HFFc6 (cell line): ENCODE measurements at regions not wholly inside any gene's neighbourhood (a gene's known extent, or its start where the extent isn't known, plus 50 kb on each side); places are given as distances from the start of the nearest gene placed in this dataset.

Experiments used
- DNase-seq: peaks from one replicate; pipeline ENCODE4 v3.0.0-alpha.2; 2018
- H3K27ac Mint-ChIP-seq: 2 replicates; pipeline ENCODE4 v1.8.0; 2020; ENCODE audit warnings: mild to moderate bottlenecking, mixed read lengths
- H3K27me3 Mint-ChIP-seq: 2 replicates; pipeline ENCODE4 v1.8.0; 2021; ENCODE audit warnings: mild to moderate bottlenecking, moderate library complexity, mixed read lengths; ENCODE audit not compliant: insufficient read depth
- H3K36me3 Mint-ChIP-seq: 2 replicates; pipeline ENCODE4 v1.8.0; 2021; ENCODE audit warnings: low read depth, mixed read lengths
- H3K4me1 Mint-ChIP-seq: 2 replicates; pipeline ENCODE4 v1.8.0; 2020; ENCODE audit warnings: low read depth, mixed read lengths
- H3K4me3 Mint-ChIP-seq: 2 replicates; pipeline ENCODE4 v1.8.0; 2020; ENCODE audit warnings: mild to moderate bottlenecking, moderate library complexity, mixed read lengths
- H3K9me3 Mint-ChIP-seq: 2 replicates; pipeline ENCODE4 v1.8.0; 2020; ENCODE audit warnings: mild to moderate bottlenecking, mixed read lengths
- TF ChIP-seq, protein P1 (sequence below): fragments of 200-600 bp; sonication (generic); IDR thresholded peaks from 2 replicates; pipeline ENCODE4 v1.5.0; 2021; ENCODE audit warnings: antibody characterized with exemption, mild to moderate bottlenecking

DNA sequence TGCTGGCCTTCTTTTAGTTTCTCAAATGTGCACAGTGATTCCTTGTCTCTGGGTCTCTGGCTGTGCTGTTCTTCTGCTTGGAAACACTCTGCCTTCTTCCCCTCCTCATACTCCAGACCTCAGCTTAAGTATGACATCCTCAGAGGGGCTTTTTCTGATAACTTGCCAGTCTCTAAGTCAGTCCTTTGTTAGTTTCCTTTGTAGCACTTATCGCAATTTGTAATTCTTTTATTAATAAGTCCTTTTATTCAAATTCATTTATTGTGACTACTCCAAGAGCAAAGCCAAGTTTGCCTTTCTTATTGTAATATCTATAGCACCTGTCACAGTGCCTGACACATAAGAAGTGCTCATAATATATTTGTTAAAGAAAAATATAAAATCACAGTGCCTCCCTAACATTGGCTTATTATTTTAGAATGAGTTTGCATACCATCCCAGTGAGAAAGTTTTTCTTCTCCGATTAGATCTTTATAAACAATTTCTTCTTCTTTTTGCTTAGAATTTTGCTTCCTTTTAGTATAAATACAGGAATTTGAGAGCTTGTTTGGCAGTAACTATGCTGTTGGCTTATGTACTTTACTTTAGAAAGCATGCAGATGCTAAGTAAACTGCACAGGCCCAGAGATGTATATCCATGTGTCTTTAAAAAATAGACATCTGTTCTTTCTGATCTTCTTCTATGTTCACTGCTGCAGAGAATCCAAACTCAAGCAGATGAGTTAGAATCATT lies 198.0 kb downstream of the GAS1 start:
- TF ChIP-seq, protein P1, sequence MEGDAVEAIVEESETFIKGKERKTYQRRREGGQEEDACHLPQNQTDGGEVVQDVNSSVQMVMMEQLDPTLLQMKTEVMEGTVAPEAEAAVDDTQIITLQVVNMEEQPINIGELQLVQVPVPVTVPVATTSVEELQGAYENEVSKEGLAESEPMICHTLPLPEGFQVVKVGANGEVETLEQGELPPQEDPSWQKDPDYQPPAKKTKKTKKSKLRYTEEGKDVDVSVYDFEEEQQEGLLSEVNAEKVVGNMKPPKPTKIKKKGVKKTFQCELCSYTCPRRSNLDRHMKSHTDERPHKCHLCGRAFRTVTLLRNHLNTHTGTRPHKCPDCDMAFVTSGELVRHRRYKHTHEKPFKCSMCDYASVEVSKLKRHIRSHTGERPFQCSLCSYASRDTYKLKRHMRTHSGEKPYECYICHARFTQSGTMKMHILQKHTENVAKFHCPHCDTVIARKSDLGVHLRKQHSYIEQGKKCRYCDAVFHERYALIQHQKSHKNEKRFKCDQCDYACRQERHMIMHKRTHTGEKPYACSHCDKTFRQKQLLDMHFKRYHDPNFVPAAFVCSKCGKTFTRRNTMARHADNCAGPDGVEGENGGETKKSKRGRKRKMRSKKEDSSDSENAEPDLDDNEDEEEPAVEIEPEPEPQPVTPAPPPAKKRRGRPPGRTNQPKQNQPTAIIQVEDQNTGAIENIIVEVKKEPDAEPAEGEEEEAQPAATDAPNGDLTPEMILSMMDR: no peak
- no peaks in the 10 kb centered on the region for H3K36me3 Mint-ChIP-seq
- H3K9me3 Mint-ChIP-seq: no peaks in the 10 kb centered on the region
- H3K27me3 Mint-ChIP-seq: peaks cover 4% of the 10 kb centered on the region
- peak overlapping the region; percentile 38 for H3K27ac Mint-ChIP-seq
- no peak overlapping the region for H3K4me3 Mint-ChIP-seq
- peak; percentile 20 for DNase-seq
- peaks cover 32% of the 10 kb centered on the region for H3K4me1 Mint-ChIP-seq

DNA sequence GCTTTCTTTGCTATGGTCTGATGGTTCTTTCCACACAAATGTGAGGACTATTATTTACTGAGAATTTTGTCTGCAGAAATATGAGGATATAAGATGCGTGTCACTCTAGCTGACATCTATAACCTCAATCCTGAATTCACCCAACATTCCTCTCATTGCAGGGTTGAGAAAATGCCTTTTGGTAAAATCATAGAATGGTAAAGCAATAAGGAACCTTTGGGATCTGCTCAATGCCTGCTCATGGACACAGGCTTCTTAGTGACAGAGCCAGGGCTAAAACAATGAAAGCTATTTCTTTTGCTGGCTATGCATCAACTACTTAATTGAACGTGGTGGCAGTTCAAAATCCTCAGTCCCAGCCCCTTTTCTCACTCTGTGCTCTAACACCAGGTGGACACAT lies 199.6 kb downstream of the GAS1 start:
- no peak for DNase-seq
- no peaks in the 10 kb centered on the region for H3K36me3 Mint-ChIP-seq
- TF ChIP-seq, protein P1: no peak
- H3K4me3 Mint-ChIP-seq: no peak overlapping the region
- no peak overlapping the region for H3K27ac Mint-ChIP-seq
- H3K9me3 Mint-ChIP-seq: no peaks in the 10 kb centered on the region
- peaks cover 26% of the 10 kb centered on the region for H3K4me1 Mint-ChIP-seq
- H3K27me3 Mint-ChIP-seq: peaks cover 4% of the 10 kb centered on the region

DNA sequence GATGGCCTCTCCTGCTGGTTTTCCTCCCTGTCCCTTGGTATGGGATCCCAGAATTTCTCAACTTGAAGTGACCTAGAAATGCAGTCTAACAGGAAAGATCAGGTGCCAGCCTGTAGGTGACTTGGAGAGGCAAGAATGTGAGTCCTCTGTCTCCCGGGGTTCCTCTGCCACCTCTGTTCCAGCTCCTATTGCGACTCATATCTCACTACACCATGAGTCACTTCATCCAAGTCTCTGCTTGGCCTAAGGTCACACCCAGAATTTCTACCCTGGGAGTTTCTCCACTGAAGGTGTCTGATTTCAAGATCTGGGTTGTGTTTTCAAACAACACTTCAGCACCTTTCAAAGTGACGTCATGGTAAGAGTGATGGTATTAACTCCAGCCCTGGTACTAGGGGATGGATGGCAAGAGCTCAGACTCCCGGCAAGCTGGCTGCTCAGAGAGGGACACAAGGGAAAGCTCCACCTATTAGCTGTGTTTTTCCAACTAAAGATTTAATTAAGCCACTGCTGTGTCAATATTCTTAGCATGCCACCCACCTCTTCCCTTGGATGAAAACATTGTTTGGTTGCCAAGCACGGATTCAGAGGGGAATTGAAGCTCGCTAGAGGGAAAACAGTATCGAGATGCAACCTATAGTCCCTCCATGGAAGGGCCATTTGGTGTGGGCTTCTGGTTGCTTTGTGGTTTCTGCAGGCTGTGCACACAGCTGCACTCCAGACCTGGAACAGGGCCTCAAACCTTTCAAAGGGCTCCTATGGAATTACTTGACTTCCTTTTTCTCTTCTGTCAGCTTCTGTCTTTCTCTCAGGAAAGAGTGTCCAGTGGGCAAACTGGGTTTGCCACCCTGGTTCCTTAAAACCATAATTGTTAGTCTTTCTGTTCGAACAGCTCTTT lies 205.7 kb downstream of the GAS1 start:
- TF ChIP-seq, protein P1: no peak
- Mint-ChIP-seq H3K27ac (no peak overlapping the region), H3K4me3 (no peak overlapping the region), H3K4me1 (peaks cover 21% of the 10 kb centered on the region), H3K27me3 (no peaks in the 10 kb centered on the region; the same call in 1 of the 2 replicates), H3K36me3 (peaks cover 13% of the 10 kb centered on the region), H3K9me3 (peaks cover 9% of the 10 kb centered on the region; the same call in 1 of the 2 replicates)
- no peak for DNase-seq

DNA sequence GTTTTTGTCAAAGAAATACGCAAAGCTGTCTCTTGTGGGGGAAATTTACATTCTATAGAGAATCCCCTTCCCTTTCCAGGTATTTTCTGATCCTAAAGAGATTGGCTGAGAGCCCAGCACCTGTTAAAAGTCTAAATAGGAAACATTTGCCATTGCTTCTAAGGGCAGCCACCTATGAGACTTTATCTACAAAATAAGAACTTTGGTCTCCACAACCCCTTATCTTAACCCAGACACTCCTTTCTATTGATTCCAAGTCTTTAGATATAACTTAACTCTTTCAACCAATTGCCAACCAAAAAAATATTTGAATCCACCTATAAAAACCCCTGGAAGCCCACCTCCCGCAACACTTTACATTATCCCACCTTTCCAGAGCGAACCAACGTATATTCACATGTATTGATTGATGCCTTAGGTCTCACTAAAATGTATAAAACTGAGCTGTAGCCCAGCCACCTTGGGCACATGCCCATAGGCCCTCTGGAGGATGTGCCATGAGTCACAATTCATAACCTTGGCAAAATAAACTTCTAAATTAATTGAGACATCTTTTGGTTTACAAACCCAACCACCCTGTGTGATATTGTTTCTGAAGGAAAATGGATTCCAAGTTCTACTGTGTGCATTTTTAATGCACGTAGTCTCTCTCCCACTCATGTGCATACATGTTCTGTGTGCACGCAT lies 211.4 kb downstream of the GAS1 start:
- Mint-ChIP-seq H3K27me3 (no peaks in the 10 kb centered on the region; the same call in 1 of the 2 replicates), H3K36me3 (peaks cover 13% of the 10 kb centered on the region), H3K27ac (no peak overlapping the region), H3K4me1 (peaks cover 68% of the 10 kb centered on the region), H3K4me3 (no peak overlapping the region), H3K9me3 (peaks cover 9% of the 10 kb centered on the region; the same call in 1 of the 2 replicates)
- no peak for DNase-seq
- TF ChIP-seq, protein P1: no peak

DNA sequence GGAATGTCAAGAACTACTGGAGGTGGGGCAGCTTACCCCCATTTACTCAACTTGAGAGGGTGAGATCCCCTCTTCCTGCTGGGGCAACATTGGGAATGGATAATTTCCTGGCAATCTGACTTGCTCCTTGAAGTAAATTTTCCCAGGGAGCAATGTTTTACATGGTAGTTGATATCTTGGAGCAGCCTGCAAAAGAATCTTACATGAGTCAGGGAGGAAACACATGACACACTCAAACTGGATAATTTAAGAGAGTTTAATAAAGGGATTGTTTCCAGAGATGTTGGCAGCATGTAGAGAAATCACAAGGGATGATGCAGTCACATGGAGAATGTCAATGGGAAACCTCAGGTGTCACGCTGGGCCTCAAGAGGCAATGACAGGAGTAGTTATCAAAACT lies 212.5 kb downstream of the GAS1 start:
- Mint-ChIP-seq H3K36me3 (peaks cover 13% of the 10 kb centered on the region), H3K27ac (peak overlapping the region; percentile 69), H3K4me1 (peaks cover 77% of the 10 kb centered on the region), H3K27me3 (no peaks in the 10 kb centered on the region; the same call in 1 of the 2 replicates), H3K4me3 (no peak overlapping the region), H3K9me3 (peaks cover 9% of the 10 kb centered on the region; the same call in 1 of the 2 replicates)
- DNase-seq: peak; percentile 60
- TF ChIP-seq, protein P1: no peak
